ENCODE measurements at regions not wholly inside any gene's neighbourhood (a gene's known extent, or its start where the extent isn't known, plus 50 kb on each side); places are given as distances from the start of the nearest gene placed in this dataset.

DNA sequence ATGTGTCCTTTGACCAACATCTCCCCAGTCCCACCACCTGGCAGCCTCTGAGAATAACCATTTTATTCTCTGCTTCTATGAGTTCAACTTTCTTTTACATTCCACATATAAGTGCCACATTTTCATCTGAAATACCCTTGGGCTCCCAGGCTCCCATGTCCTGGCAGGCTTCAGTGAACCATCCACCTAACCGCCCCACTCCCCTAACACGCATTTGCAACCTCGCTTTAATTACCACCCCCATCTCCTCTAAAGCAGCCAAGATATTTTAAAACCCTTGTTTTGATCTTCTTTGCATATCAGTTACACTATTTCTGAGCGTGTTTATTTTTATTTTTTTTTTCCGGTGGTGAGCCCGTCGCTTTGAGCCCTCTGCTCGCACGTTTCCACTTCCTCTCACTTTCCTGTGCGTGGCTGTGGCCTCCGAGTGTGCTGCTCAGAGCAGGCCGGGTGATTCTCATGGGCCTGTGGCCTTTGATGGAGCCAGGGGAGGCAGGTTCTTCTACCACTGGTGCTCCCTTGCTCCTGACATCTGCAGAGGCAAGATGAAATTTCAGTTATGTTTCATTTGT, 195.4 kb upstream of the LPP start:
- no peak for DNase-seq

GRCh38 chr3:187960820-187961219, 193.1 kb upstream of the LPP start:
- no peak for DNase-seq

DNA sequence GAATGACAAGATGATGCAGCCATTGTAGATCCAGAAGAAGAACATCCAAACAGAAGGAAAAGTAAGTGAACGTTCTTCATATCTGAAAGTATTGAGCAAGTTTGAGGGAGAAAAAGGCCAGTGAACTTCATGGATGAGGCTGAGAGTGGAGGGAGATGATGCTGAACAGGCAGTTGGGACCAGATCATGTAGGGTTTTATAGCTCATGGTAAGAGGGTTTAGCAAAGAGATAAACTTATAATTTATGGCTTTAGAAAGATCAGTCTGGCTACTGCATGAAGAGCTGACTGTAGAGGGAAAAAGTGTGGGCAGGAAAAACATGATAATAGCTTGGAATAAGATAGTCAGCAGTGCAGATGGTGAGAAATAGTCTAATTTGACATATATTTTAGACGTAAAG, 192.6 kb upstream of the LPP start:
- DNase-seq: no peak

- no peak for DNase-seq
Measured at GRCh38 chr3:187963003-187963676, 190.8 kb upstream of the LPP start.

- DNase-seq: no peak
Measured at GRCh38 chr3:187963677-187964385, 190.1 kb upstream of the LPP start.

DNA sequence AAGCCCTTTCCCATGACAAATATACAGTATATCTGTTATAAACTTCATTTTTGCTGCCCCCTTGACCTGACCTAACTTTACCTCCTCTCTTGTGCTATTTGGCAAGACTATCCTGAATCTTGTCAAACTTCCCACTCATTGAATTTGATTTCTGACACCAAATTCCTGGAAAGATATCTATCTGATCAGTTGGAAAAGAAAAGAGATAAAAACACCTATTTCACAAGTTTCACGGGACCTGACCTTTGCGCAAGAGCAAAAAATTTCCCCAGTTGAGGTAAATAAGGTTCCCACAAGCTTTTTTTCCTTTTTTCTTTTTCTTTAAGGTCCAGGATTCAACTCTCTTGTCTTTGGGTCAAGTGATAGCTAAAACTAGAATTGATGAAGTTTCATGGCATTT, 189.2 kb upstream of the LPP start:
- DNase-seq: no peak

DNA sequence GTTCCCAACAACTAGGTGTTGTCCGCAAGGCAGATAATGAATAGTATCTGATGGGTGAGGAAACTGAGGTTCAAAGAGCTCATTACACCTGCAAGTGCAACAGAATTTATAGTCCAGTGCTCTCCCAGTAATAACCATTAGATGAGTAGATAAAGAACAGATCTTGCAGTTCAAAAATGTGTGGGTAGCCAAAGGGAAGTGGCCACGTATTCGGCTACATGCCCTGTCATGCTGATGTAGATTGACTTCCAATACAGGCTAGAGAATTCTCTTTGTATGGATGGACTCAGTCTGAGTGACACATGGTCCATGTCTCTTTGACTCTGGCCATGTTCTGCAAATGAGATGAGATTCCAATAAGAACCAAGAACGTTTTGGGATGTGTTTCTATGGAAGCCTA, 187.9 kb upstream of the LPP start:
- DNase-seq: no peak

DNA sequence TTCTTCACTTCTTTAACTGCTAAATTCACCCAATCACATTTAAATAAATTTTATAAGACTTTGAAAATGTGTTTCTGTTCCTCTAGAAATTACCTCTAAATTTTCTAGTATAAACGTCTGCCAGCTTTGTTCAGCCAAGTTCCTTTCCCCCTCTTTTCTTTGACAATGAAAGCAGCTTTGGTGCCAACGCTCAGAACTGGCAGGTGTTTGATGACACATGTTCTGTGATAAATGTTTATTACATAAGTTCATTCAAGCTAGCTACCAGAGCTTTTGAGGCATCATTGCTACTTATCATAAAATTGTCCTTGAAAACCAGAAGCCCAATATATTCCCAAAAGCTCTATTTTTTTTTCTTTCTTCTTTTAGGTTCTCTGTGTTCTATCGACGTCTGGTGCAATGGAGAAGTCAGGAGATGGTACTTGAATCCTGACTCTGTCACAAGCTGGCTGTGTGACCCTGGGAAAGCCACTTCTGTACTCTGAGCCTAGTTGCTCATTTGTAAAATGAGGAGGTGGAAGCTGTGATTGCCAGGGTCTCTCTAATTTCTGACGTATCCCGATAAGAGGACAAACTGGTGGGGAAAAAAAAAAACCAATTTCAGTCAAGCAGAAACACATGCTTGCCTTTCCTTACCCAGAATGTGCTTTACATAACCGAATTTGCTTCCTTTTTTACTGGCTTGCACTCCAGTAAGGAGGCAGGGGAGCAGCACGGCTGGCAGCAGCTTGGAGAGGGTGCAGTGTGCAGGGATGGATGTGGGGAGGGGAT, 187.1 kb upstream of the LPP start:
- no peak for DNase-seq

GRCh38 chr3:187967993-187968392, 186.0 kb upstream of the LPP start:
- DNase-seq: no peak

- no peak for DNase-seq
Measured at GRCh38 chr3:187968883-187969580, 184.9 kb upstream of the LPP start.

GRCh38 chr3:187969581-187969950, 184.4 kb upstream of the LPP start:
- no peak for DNase-seq

- no peak for DNase-seq
Measured at GRCh38 chr3:187970106-187970505, 183.9 kb upstream of the LPP start.

DNA sequence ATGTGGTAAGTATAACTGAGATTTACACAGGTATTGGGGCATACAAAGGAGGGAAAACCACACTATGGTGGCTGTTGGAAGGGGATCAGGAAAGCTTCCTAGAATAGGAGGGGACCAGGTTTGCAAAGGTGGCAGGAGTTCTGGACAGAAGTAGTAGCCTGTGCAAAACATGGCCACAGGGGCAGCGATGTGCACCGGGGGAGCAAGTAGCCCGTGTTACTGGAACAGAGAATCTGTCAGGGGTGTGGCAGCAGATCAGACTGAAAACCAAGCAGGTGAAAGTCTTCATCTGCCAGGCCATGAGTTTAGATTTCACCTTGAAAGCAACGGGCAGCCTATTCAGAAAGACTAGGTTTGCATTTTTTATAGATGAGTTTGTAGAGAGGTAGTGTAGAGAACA, 182.3 kb upstream of the LPP start:
- DNase-seq: no peak

DNA sequence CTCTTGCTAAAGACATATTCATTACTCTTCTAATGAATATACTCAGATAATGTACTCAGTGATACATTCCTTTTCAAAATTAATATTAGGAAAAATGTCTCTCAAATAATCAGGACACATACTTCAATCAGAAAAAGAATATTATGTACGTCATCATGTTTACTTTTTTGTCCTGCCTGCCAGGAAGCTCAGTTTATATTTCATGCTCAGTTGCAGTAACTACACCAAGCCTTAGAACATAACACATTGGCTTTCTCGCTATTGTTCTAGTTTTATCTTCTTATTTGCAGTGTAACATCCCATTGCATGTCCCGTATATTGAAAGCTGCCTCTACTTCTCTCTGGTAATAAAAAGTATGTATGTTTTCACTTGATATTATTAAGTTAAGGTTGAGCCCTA, 181.5 kb upstream of the LPP start:
- no peak for DNase-seq

GRCh38 chr3:187973977-187974870, 179.7 kb upstream of the LPP start:
- DNase-seq: no peak

DNA sequence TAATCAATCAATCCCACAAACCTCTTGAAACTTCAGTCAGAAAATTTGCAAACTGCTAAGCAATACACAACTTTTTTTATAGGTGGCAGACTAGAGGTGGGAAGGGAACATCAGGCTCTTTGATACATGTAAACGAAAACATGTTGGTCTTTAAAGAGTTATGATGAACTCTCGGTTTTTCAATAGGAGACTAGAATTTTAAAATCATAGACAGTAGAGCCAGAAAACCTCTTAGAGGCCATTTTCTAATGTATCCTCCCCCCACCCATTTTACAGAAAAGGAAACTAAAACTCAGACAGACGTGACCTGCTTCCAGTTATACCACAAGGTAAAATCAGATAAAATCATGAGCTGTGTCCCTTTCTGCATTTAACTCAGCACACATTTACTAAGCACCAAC, 179.1 kb upstream of the LPP start:
- no peak for DNase-seq

DNA sequence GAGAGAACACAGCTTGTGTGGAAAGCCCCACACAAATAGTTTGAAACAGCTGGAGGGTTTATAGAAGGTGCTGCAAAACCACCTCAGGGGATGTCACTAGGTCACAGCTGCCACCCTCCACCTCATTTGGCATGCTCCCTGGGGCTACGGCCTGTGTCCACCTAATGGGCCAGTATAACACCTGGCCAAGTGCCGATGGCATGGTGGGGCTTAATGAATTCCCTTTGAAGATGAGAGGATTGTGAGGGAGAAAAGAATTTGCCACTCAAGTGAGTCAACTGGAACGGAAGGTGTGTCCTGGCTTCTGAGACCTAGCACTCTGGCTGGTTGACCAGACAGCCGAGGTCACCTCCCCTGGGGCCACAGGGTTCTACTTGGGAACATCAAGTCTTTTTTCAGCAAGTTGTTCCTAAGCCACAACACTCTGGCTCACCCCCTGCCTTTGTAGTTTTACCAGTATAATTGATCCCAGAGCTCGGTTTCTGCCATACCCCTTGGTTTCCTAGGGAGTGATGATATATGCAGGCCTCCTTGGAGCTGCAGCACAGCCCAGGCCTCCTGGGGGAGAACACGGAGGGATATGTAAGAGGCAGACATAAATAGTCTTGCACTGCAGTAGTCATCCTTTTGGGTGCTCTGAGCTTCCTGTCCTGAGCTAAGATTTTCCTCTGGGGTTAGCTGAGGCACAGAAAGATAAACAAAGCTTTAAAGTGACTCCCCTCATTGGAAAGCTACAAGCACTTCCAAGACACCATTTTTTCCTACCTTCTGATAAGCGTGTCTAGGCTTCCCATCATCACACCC, 178.2 kb upstream of the LPP start:
- no peak for DNase-seq

DNA sequence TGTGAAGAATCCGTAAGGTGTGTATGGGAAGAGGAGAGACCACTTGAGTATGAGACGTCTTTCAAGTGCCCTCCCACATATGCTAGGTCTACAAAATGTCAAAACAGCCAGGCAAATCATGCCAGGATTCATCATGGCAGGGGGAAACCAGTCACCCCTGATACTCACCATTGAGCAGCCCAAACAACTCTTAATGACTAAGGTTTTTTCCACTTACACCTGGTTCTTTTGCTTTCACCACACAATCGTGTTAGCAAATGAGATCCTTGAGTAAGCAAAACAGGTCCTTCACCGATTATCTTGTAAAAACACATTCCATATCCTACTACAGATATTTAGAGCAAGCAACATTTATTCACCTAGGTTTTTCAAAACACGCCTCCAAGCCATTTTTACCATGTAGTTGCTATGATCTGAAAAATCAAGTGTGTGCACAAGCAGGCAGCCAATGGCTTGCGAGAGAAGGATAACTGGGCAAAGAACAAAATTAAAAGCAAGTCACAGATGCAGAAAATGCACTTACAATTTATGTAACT, 177.5 kb upstream of the LPP start:
- DNase-seq: no peak

DNA sequence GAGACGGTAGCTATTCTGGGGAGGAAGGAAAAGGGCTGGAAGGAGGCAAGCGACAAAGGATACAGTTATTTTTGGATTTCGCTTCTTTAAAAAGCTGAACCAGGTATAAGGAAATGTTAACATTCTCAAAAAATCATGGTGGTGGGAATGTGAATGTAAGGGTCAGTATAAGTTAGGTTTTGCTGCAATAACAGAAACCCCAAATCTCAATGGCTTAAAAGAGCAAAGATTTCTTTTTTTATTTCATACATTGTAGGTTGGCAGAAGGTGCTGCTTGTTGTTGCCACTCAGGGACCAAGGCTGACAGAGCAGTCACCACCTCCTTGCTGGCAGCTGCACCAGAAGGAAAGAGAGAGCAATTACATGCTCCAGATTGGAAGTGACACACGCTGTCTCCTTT, 176.3 kb upstream of the LPP start:
- no peak for DNase-seq

- DNase-seq: no peak
Measured at GRCh38 chr3:187978433-187979011, 175.4 kb upstream of the LPP start.

GRCh38 chr3:187979564-187979963, 174.4 kb upstream of the LPP start:
- no peak for DNase-seq

Measured in NCI-H2029 treated with DMSO at 0.1 percent for 48 hours (cell line).